M059J (cell line): ENCODE measurements at regions not wholly inside any gene's neighbourhood (a gene's known extent, or its start where the extent isn't known, plus 50 kb on each side); places are given as distances from the start of the nearest gene placed in this dataset.
"Not testable (repeated sequence)": the region's sequence is repeated elsewhere in the genome, so short reads cannot be mapped to it uniquely, and the experiment has no call there.

Experiments used
- DNase-seq: peaks from one replicate; pipeline ENCODE4 v3.0.0-alpha.2; 2012; ENCODE audit warnings: low read depth

GRCh38 chr2:64915510-64915900 is 73.7 kb upstream of the SLC1A4 start:
- no peak for DNase-seq

- DNase-seq = no peak
Observed at GRCh38 chr2:64918220-64918886, 70.8 kb upstream of the SLC1A4 start.

GRCh38 chr2:64919261-64919660 is 69.9 kb upstream of the SLC1A4 start:
- DNase-seq = no peak

- no peak for DNase-seq
Observed at GRCh38 chr2:64922482-64923384, 66.5 kb upstream of the SLC1A4 start.

- DNase-seq = no peak
Observed at GRCh38 chr2:64923385-64923710, 65.9 kb upstream of the SLC1A4 start.

- no peak for DNase-seq
Observed at GRCh38 chr2:64924170-64924934, 64.8 kb upstream of the SLC1A4 start.

- DNase-seq = not testable (repeated sequence)
Observed at GRCh38 chr2:64925930-64926722, 63.1 kb upstream of the SLC1A4 start.

- DNase-seq = no peak
Observed at GRCh38 chr2:64928813-64929212, 60.4 kb upstream of the SLC1A4 start.

GRCh38 chr2:64929333-64929732 is 59.9 kb upstream of the SLC1A4 start:
- DNase-seq = no peak

GRCh38 chr2:64930258-64930671 is 58.9 kb upstream of the SLC1A4 start:
- DNase-seq = no peak

GRCh38 chr2:64931246-64932115 is 57.7 kb upstream of the SLC1A4 start:
- no peak for DNase-seq

- no peak for DNase-seq
Observed at GRCh38 chr2:64932116-64932370, 57.2 kb upstream of the SLC1A4 start.

- no peak for DNase-seq
Observed at GRCh38 chr2:64932371-64933216, 56.6 kb upstream of the SLC1A4 start.

GRCh38 chr2:64934530-64934929 is 54.7 kb upstream of the SLC1A4 start:
- DNase-seq = no peak

- no peak for DNase-seq
Observed at GRCh38 chr2:64936809-64937208, 52.4 kb upstream of the SLC1A4 start.

GRCh38 chr2:64937314-64937686 is 51.9 kb upstream of the SLC1A4 start:
- DNase-seq = not testable (repeated sequence)

- no peak for DNase-seq
Observed at GRCh38 chr2:64937687-64938491, 51.3 kb upstream of the SLC1A4 start.

GRCh38 chr2:64938607-64939285 is 50.5 kb upstream of the SLC1A4 start:
- DNase-seq = no peak
